Endothelial cell of umbilical vein (primary cell): ENCODE measurements at regions not wholly inside any gene's neighbourhood (a gene's known extent, or its start where the extent isn't known, plus 50 kb on each side); places are given as distances from the start of the nearest gene placed in this dataset.

Experiments
- BruUV-seq: library from RNA; stranded (reverse); fragments of 400-500 nt; replicated peaks from 2 replicates; lab custom pipeline; 2021; lab: Mats Ljungman, UMichigan
- CTCF ChIA-PET: fragments of 300-600, 350-600 bp; sonication (Branson Sonifier 250); formaldehyde crosslinking; loops from one replicate; lab custom pipeline; 2021; ENCODE audit warnings: antibody characterized with exemption, inconsistent platforms; lab: Charles Lee
- POLR2A ChIA-PET: fragments of 300-600, 350-600 bp; sonication (Branson Sonifier 250); formaldehyde crosslinking; loops from one replicate; lab custom pipeline; 2021; ENCODE audit warnings: antibody characterized with exemption, inconsistent platforms; lab: Charles Lee
- DNase-seq: peaks from one replicate; pipeline ENCODE4 v3.0.0-alpha.2; 2011; ENCODE audit warnings: low read depth, low spot score
- FAIRE-seq: peaks from 2 replicates; lab custom pipeline; 2011; peaks lifted over from hg19 to GRCh38; lab: Jason Lieb, UNC
- H2AFZ ChIP-seq: 2 replicates; pipeline ENCODE4 v1.6.0; 2012; ENCODE audit warnings: low read depth, low read length, control low read depth, inconsistent platforms
- H3K27ac ChIP-seq: 2 replicates; pipeline ENCODE4 v1.5.1; 2011; ENCODE audit warnings: low read depth, mild to moderate bottlenecking, control low read depth, low read length, moderate library complexity; ENCODE audit not compliant: insufficient read depth
- H3K27me3 ChIP-seq, 2 experiments: 2 replicates each; pipeline versions ENCODE4 v1.6.0 to v1.6.1; 2011; ENCODE audit warnings: low read length in 2 of 2, mixed read lengths in 1 of 2; ENCODE audit not compliant: control insufficient read depth in 2 of 2, insufficient read depth in 2 of 2
- H3K36me3 ChIP-seq, 2 experiments: 2 replicates in 1 of 2; 3 replicates in 1 of 2; pipeline ENCODE4 v1.5.1; 2011; ENCODE audit warnings: low read length in 2 of 2, mild to moderate bottlenecking in 1 of 2, moderate library complexity in 1 of 2; ENCODE audit not compliant: control insufficient read depth in 2 of 2, insufficient read depth in 2 of 2; ENCODE audit errors: extremely low read depth in 1 of 2
- H3K4me1 ChIP-seq: 3 replicates; pipeline ENCODE4 v1.5.1; 2011; ENCODE audit warnings: mild to moderate bottlenecking, low read length; ENCODE audit not compliant: control insufficient read depth, insufficient read depth; ENCODE audit errors: extremely low read depth
- H3K4me2 ChIP-seq: 2 replicates; pipeline ENCODE4 v1.6.1; 2011; ENCODE audit warnings: low read length, control low read depth, mixed read lengths; ENCODE audit not compliant: insufficient read depth
- H3K4me3 ChIP-seq, 3 experiments: fragments of 200-600 bp in 1 of 3; sonication (generic), shearing (Covaris generic) in 1 of 3; replicated peaks in 1 of 3; 2 replicates each; pipeline ENCODE4 v1.5.1; 2011 to 2016; ENCODE audit warnings: control low read depth in 3 of 3, low read length in 3 of 3, mild to moderate bottlenecking in 2 of 3, inconsistent platforms in 1 of 3, low read depth in 1 of 3, moderate library complexity in 1 of 3; ENCODE audit not compliant: insufficient read depth in 1 of 3
- H3K79me2 ChIP-seq: 2 replicates; pipeline ENCODE4 v1.6.0; 2012; ENCODE audit warnings: low read length, inconsistent platforms; ENCODE audit not compliant: control insufficient read depth, insufficient read depth
- H3K9ac ChIP-seq: replicated peaks from 2 replicates; pipeline ENCODE3; 2011; ENCODE audit warnings: low read length, control low read depth; ENCODE audit not compliant: insufficient read depth; ENCODE audit errors: extremely low read depth
- H3K9me1 ChIP-seq: replicated peaks from 3 replicates; pipeline ENCODE4 v1.6.0; 2011; ENCODE audit warnings: mild to moderate bottlenecking, low read length; ENCODE audit not compliant: control insufficient read depth, insufficient read depth; ENCODE audit errors: extremely low read depth
- H3K9me3 ChIP-seq: replicated peaks from 2 replicates; pipeline ENCODE4 v1.5.1; 2012; ENCODE audit warnings: low read length, inconsistent platforms; ENCODE audit not compliant: control insufficient read depth, insufficient read depth
- H4K20me1 ChIP-seq: replicated peaks from 2 replicates; pipeline ENCODE3; 2011; ENCODE audit warnings: mild to moderate bottlenecking, low read length; ENCODE audit not compliant: control insufficient read depth, insufficient read depth; ENCODE audit errors: extremely low read depth
- EZH2 ChIP-seq: IDR thresholded peaks from 2 replicates; pipeline ENCODE4 v1.6.1; 2012; ENCODE audit warnings: borderline replicate concordance, low read depth, mild to moderate bottlenecking, moderate library complexity, low read length, inconsistent platforms; ENCODE audit not compliant: severe bottlenecking
- FOS ChIP-seq: IDR thresholded peaks from 2 replicates; pipeline ENCODE4 v1.6.1; 2011; ENCODE audit warnings: mild to moderate bottlenecking, low read length, moderate library complexity, borderline replicate concordance; ENCODE audit not compliant: insufficient read depth
- GATA2 ChIP-seq: IDR thresholded peaks from 2 replicates; pipeline ENCODE4 v1.7.0; 2011; ENCODE audit warnings: low read depth, mild to moderate bottlenecking, moderate library complexity, mixed read lengths, low read length; ENCODE audit not compliant: insufficient read length, insufficient read depth
- JUN ChIP-seq: IDR thresholded peaks from 2 replicates; pipeline ENCODE4 v1.6.1; 2011; ENCODE audit warnings: borderline replicate concordance, low read depth; ENCODE audit not compliant: insufficient read length, insufficient read depth
- MYC ChIP-seq: IDR thresholded peaks from one replicate; pipeline ENCODE4 v1.6.1; 2011; ENCODE audit warnings: mild to moderate bottlenecking, low read depth, low read length
- POLR2A ChIP-seq: IDR thresholded peaks from 2 replicates; pipeline ENCODE4 v1.6.1; 2012; ENCODE audit warnings: low read depth, mild to moderate bottlenecking, control low read depth, low read length
- POLR2AphosphoS5 ChIP-seq: IDR thresholded peaks from 2 replicates; pipeline ENCODE4 v1.6.1; 2012; ENCODE audit warnings: low read depth, mild to moderate bottlenecking, control low read depth, low read length, moderate library complexity; ENCODE audit not compliant: insufficient read depth
- dilution Hi-C: fragments of 300-500 bp; cut with MboI; formaldehyde crosslinking; loops from one replicate; pipeline ENCODE4 v1.15.0; 2019; ENCODE audit warnings: low sequenced_read_pairs; ENCODE audit not compliant: extremely low pct_ligation_motif_present
- intact Hi-C: fragments of 100-400 bp; cut with micrococcal nuclease; formaldehyde crosslinking; loops from one replicate; pipeline ENCODE4 v1.10.0; 2022
- TF ChIP-seq, protein P1 (sequence below): IDR thresholded peaks from 2 replicates; pipeline ENCODE4 v1.6.1; 2011; ENCODE audit not compliant: insufficient read depth, insufficient read length
- TF ChIP-seq, protein P2 (sequence below), 2 donors: IDR thresholded peaks; 1 replicate in 1 of 2; 2 replicates in 1 of 2; pipeline ENCODE4 v1.5.1; 2011; ENCODE audit warnings: low read length in 2 of 2, mild to moderate bottlenecking in 2 of 2, moderate library complexity in 2 of 2, control low read depth in 1 of 2, inconsistent platforms in 1 of 2, low read depth in 1 of 2; ENCODE audit not compliant: insufficient read depth in 1 of 2; ENCODE audit errors: extremely low read depth in 1 of 2

DNA sequence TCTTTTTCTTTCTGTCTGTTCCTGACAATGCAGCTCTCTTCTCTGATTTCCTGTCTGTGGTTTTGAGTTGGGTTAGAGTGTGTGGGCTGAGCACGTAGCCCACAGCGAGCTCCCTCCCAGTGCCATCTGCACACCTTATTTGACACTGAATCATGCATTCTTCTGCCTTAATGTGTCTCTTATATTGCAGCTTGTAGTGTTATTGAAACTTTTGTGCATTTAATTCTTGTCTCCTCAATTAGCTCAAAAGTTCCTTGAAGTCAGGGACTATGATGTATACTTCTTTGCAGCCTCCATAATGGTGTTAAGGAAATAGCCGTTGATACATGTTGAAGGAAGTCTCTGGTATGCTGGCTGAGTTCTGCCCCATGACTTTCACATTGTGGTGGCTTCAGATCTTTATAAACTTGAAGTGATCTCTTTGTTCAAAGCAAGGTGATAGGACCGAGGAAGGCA is 576.2 kb upstream of the CLINT1 start:
- H3K4me3 ChIP-seq = no peak overlapping the region
- no peak overlapping the region for H3K27ac ChIP-seq
- no peaks in the 10 kb centered on the region for H3K36me3 ChIP-seq
- no peak overlapping the region for H3K4me2 ChIP-seq
- TF ChIP-seq, protein P1, sequence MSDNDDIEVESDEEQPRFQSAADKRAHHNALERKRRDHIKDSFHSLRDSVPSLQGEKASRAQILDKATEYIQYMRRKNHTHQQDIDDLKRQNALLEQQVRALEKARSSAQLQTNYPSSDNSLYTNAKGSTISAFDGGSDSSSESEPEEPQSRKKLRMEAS = no peak
- TF ChIP-seq JUN (no peak), POLR2A (no peak), POLR2AphosphoS5 (no peak), MYC (no peak)
- H4K20me1 ChIP-seq = no peaks in the 10 kb centered on the region
- H3K4me1 ChIP-seq = no peaks in the 10 kb centered on the region
- dilution Hi-C loops = no loop called here
- H3K27me3 ChIP-seq = peaks cover 0 to 1% of the 10 kb centered on the region in 2 experiments
- H3K9ac ChIP-seq = no peak overlapping the region
- POLR2A ChIA-PET = no interaction called here
- no peak overlapping the region for H2AFZ ChIP-seq
- intact Hi-C loops = no loop called here
- CTCF ChIA-PET = no interaction called here
- no peaks in the 10 kb centered on the region for H3K9me1 ChIP-seq
- H3K79me2 ChIP-seq = no peaks in the 10 kb centered on the region
- FAIRE-seq = no peak
- H3K9me3 ChIP-seq = no peaks in the 10 kb centered on the region
- no TSS peak for BruUV-seq
- no peak for DNase-seq

GRCh38 chr5:158434749-158435148 is 575.8 kb upstream of the CLINT1 start:
- FAIRE-seq = no peak

More at GRCh38 chr5:158434749-158435148, 575.8 kb upstream of the CLINT1 start:
- no TSS peak for BruUV-seq
- Histone ChIP-seq H4K20me1 (no peaks in the 10 kb centered on the region), H2AFZ (no peak overlapping the region), H3K9ac (no peak overlapping the region), H3K27ac (no peak overlapping the region), H3K36me3 (no peaks in the 10 kb centered on the region), H3K79me2 (no peaks in the 10 kb centered on the region), H3K9me1 (no peaks in the 10 kb centered on the region), H3K4me1 (no peaks in the 10 kb centered on the region), H3K9me3 (no peaks in the 10 kb centered on the region), H3K4me3 (no peak overlapping the region), H3K4me2 (no peak overlapping the region), H3K27me3 (peaks cover 0 to 1% of the 10 kb centered on the region in 2 experiments)
- CTCF ChIA-PET = no interaction called here
- TF ChIP-seq, protein P1 = no peak
- TF ChIP-seq GATA2 = no peak
- TF ChIP-seq, protein P2, sequence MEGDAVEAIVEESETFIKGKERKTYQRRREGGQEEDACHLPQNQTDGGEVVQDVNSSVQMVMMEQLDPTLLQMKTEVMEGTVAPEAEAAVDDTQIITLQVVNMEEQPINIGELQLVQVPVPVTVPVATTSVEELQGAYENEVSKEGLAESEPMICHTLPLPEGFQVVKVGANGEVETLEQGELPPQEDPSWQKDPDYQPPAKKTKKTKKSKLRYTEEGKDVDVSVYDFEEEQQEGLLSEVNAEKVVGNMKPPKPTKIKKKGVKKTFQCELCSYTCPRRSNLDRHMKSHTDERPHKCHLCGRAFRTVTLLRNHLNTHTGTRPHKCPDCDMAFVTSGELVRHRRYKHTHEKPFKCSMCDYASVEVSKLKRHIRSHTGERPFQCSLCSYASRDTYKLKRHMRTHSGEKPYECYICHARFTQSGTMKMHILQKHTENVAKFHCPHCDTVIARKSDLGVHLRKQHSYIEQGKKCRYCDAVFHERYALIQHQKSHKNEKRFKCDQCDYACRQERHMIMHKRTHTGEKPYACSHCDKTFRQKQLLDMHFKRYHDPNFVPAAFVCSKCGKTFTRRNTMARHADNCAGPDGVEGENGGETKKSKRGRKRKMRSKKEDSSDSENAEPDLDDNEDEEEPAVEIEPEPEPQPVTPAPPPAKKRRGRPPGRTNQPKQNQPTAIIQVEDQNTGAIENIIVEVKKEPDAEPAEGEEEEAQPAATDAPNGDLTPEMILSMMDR (IDR thresholded peaks at IDR 0.05; ENCODE audit: extremely low read depth in 1 of 2, insufficient read depth in 1 of 2, low read depth in 1 of 2, low read length in 2 of 2) = no peak
- TF ChIP-seq JUN = no peak
- no peak for TF ChIP-seq POLR2AphosphoS5
- TF ChIP-seq EZH2 = no peak
- TF ChIP-seq FOS = no peak
- TF ChIP-seq POLR2A = no peak
- TF ChIP-seq MYC = no peak
- POLR2A ChIA-PET = no interaction called here
- DNase-seq = no peak
- dilution Hi-C loops (no loop called here), intact Hi-C loops (no loop called here)
